Adrenal gland (tissue), 9 donors: ENCODE measurements at regions not wholly inside any gene's neighbourhood (a gene's known extent, or its start where the extent isn't known, plus 50 kb on each side); places are given as distances from the start of the nearest gene placed in this dataset.

Experiments used
- DNase-seq, 7 donors: peaks; one replicate each; pipeline ENCODE4 v3.0.0-alpha.2; 2019 to 2020
- H3K27ac ChIP-seq, 5 donors: fragments of 200-600 bp; sonication (generic) in 4 of 5; 1 replicate in 3 of 5; 2 replicates in 2 of 5; pipeline versions ENCODE4 v1.5.1 to v1.8.0; 2016 to 2020; ENCODE audit warnings: mild to moderate bottlenecking in 1 of 5
- H3K27me3 ChIP-seq: fragments of 200-600 bp; 2 replicates; pipeline ENCODE4 v1.8.0; 2021
- H3K36me3 ChIP-seq, 2 donors: fragments of 200-600 bp; replicated peaks in 1 of 2; 1 replicate in 1 of 2; 2 replicates in 1 of 2; pipeline versions ENCODE4 v1.5.1 to v1.8.0; 2018 to 2022
- H3K4me1 ChIP-seq, 2 donors: fragments of 200-600 bp; replicated peaks in 1 of 2; 1 replicate in 1 of 2; 2 replicates in 1 of 2; pipeline versions ENCODE4 v1.5.1 to v1.8.0; 2018 to 2021
- H3K4me3 ChIP-seq, 4 donors: fragments of 200-600 bp; sonication (generic) in 3 of 4; one replicate each; pipeline ENCODE4 v1.5.1; 2016 to 2018
- H3K9me3 ChIP-seq, 3 donors: fragments of 200-600 bp; sonication (generic) in 1 of 3; replicated peaks in 1 of 3; 1 replicate in 2 of 3; 2 replicates in 1 of 3; pipeline versions ENCODE4 v1.5.1 to v1.8.0; 2016 to 2021
- POLR2A ChIP-seq, 2 donors: fragments of 450-650 bp; IDR thresholded peaks; one replicate each; pipeline ENCODE4 v1.6.1; 2017; ENCODE audit warnings: antibody characterized with exemption in 2 of 2, mild to moderate bottlenecking in 2 of 2, moderate library complexity in 1 of 2
- whole genome bisulfite sequencing, 4 donors: extraction: QIAGEN DNeasy Blood & Tissue Kit in 2 of 4; methylation state at CpG; one replicate each; pipeline versions ENCODE4 v1.1.5 to v1.1.7; 2013 to 2017; 5-methylcytosine and 5-hydroxymethylcytosine counted together
- intact Hi-C, 2 donors: fragments of 100-400 bp; cut with DNase I; formaldehyde crosslinking; loops; one replicate each; pipeline versions ENCODE4 v1.14.1 to v1.15.0; 2022 to 2023
- TF ChIP-seq, protein P1 (sequence below), 6 experiments: fragments of 450-650 bp in 4 of 6; fragments of 200-600 bp in 2 of 6; sonication (generic) in 1 of 6; IDR thresholded peaks; 1 replicate in 5 of 6; 2 replicates in 1 of 6; pipeline versions ENCODE4 v1.5.1 to v1.8.0; 2016 to 2021; ENCODE audit warnings: antibody characterized with exemption in 6 of 6, mild to moderate bottlenecking in 2 of 6, moderate library complexity in 1 of 6
- donor health status: healthy with polysubstance abuse.
- donor health status: Bipolar disorder and iron deficiency.
- donor health status: DM: yes; HTN: yes; CAD: no.
- donor health status: DM: no; HTN: no; CAD: no.
- donor health status: DM: no; HTN: no; CAD: no.

DNA sequence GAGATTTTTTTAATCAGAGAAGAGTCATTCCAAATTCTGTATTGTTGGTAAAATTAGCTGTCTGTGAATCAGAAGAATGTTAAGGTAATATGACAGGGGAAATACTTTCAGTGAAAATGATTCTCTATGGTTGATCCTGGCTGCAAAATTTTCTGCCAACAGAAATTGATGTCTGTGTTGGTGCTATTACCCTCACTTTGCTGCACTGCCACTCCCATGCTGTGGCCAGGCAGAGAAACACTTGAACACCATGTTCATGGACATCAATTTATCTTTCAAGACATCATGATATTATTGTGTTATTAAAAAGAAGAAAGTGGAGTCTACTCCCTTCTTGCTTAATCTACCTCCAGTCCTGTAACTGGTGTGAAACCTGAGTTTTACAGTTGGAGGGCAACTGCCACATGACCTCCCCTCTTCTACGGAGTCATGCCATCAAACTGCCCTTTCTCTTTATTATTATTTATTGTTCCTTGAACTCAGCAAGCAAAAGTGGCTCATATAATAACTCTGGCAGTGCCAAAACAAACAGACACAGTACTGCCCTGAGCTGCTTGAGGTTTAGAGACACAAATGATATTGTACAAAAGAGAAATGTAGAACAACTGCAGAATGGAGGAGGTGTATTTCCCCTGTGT lies 288.0 kb upstream of the JAG1 start:
- Histone ChIP-seq H3K27me3 (no peaks in the 10 kb centered on the region), H3K27ac (no peak overlapping the region), H3K4me1 (no peaks in the 10 kb centered on the region), H3K4me3 (no peak overlapping the region), H3K9me3 (no peaks in the 10 kb centered on the region), H3K36me3 (no peaks in the 10 kb centered on the region)
- TF ChIP-seq, protein P1, sequence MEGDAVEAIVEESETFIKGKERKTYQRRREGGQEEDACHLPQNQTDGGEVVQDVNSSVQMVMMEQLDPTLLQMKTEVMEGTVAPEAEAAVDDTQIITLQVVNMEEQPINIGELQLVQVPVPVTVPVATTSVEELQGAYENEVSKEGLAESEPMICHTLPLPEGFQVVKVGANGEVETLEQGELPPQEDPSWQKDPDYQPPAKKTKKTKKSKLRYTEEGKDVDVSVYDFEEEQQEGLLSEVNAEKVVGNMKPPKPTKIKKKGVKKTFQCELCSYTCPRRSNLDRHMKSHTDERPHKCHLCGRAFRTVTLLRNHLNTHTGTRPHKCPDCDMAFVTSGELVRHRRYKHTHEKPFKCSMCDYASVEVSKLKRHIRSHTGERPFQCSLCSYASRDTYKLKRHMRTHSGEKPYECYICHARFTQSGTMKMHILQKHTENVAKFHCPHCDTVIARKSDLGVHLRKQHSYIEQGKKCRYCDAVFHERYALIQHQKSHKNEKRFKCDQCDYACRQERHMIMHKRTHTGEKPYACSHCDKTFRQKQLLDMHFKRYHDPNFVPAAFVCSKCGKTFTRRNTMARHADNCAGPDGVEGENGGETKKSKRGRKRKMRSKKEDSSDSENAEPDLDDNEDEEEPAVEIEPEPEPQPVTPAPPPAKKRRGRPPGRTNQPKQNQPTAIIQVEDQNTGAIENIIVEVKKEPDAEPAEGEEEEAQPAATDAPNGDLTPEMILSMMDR (IDR thresholded peaks at IDR 0.05), result no peak
- no peak for TF ChIP-seq POLR2A (IDR thresholded peaks at IDR 0.05)
- DNase-seq, result no peak
- 29 to 35% (median 31%) methylated on average over 1 of the region's 1 CpG for WGBS, 4 donors
- intact Hi-C loops, result no loop called here

- Histone ChIP-seq H3K27ac (no peak overlapping the region), H3K4me3 (no peak overlapping the region), H3K36me3 (no peaks in the 10 kb centered on the region), H3K4me1 (no peaks in the 10 kb centered on the region), H3K27me3 (no peaks in the 10 kb centered on the region), H3K9me3 (no peaks in the 10 kb centered on the region)
- no peak for DNase-seq
- intact Hi-C loops, result no loop called here
- TF ChIP-seq, protein P1 (IDR thresholded peaks at IDR 0.05), result no peak
- no peak for TF ChIP-seq POLR2A (IDR thresholded peaks at IDR 0.05)
- 74 to 86% (median 81%) methylated on average over 3 of the region's 3 CpGs for WGBS, 4 donors
These were observed 289.1 kb upstream of the JAG1 start for GRCh38 chr20:10962937-10963336.

DNA sequence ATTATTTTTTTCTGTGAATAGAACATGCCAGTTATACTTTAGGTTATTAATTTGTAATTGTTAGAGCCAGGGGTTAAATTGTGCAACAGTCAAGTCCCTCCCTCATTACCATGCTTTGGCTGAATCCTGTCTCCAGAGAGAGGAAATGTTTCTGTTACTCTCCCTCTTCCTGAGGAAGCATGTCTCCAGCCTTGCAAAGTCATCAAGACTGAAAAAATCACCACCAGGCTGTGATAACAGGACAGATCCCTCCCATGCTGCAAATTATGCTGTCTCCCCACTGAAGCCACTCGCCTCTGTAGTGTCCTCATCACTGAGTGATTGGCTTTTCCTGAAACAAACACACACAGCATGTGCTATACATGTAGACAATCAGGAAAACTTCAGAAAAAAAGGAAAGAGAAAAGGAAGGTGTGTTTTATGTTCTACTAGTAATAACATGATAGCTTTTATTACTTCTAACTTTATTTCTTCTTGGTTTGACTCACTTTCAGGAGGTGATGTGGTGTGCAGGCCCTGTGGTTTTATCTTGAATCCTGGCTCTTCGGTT lies 290.0 kb upstream of the JAG1 start:
- no peaks in the 10 kb centered on the region for H3K36me3 ChIP-seq
- H3K4me1 ChIP-seq, result no peaks in the 10 kb centered on the region
- WGBS, 4 donors, result 46 to 65% (median 61%) methylated on average over 2 of the region's 2 CpGs
- no peak overlapping the region for H3K27ac ChIP-seq
- intact Hi-C loops, result no loop called here
- peak in 2 of 7 donors; percentile 10 to 20 for DNase-seq
- H3K4me3 ChIP-seq, result no peak overlapping the region
- no peaks in the 10 kb centered on the region for H3K27me3 ChIP-seq
- no peaks in the 10 kb centered on the region for H3K9me3 ChIP-seq
- no peak for TF ChIP-seq POLR2A (IDR thresholded peaks at IDR 0.05)
- TF ChIP-seq, protein P1 (IDR thresholded peaks at IDR 0.05), result no peak

DNA sequence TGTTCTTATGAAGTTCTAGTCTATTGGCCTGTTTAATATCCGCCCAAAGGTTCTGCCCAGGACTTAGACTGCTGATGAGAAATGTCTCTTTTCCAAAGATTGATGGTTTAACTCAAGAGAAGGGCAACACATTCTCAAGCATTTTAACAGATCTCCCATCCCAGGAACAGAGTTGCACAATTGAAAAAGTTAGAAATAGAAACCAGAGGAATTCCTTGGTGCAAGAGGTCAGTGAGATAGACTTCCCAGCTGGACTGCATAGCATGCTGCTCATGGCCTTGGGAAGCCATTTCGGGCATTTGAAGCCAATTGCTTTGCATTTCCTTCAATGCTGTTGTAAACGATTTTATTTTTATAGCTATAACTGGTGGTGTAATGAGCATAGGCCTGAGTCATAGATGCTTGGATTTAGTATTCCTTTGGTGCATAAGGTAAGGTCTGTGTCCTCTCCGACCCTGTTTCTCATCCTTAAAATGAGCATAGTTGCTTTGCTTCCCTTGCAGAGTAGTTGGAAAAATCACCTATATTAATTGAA lies 292.2 kb upstream of the JAG1 start:
- 50 to 62% (median 59%) methylated on average over 4 of the region's 4 CpGs for WGBS, 4 donors
- no peaks in the 10 kb centered on the region for H3K36me3 ChIP-seq
- H3K4me1 ChIP-seq, result no peaks in the 10 kb centered on the region
- no peak overlapping the region for H3K4me3 ChIP-seq
- TF ChIP-seq, protein P1 (IDR thresholded peaks at IDR 0.05), result no peak
- no peak for TF ChIP-seq POLR2A (IDR thresholded peaks at IDR 0.05)
- no peaks in the 10 kb centered on the region for H3K27me3 ChIP-seq
- no peaks in the 10 kb centered on the region for H3K9me3 ChIP-seq
- H3K27ac ChIP-seq, result no peak overlapping the region
- DNase-seq, result no peak
- intact Hi-C loops, result no loop called here
